Retinal pigment epithelial cell (primary cell): ENCODE measurements at regions not wholly inside any gene's neighbourhood (a gene's known extent, or its start where the extent isn't known, plus 50 kb on each side); places are given as distances from the start of the nearest gene placed in this dataset.
"Not testable (repeated sequence)": the region's sequence is repeated elsewhere in the genome, so short reads cannot be mapped to it uniquely, and the experiment has no call there.

Experiments
- DNase-seq: peaks from one replicate; pipeline ENCODE4 v3.0.0-alpha.2; 2010; ENCODE audit warnings: low read depth
- H3K4me3 ChIP-seq: 2 replicates; pipeline ENCODE4 v1.5.1; 2011; ENCODE audit warnings: mild to moderate bottlenecking, low read length, control low read depth, moderate library complexity
- TF ChIP-seq, protein P1 (sequence below): conservative IDR thresholded peaks from 2 replicates; pipeline ENCODE4 v1.5.1; 2011; ENCODE audit warnings: low read depth, low read length, control low read depth, inconsistent platforms

DNA sequence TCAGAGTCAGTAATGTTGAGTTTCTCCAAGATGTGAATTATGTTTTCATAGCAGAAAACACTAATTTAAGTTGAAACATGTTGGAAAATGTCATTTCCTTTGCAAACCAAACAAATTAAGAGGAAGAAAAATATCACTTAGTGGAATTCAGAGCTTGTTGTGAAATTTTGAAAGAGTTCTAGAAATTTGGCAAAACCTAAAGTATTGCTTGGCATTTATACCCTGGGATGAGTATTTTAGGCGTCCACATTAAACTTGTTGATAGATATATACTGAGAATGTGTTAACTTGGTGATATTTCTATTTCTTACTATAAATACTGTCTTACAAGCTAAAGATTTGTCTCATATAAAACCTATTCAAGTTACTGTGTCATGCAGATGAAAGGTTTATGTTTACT is 335.2 kb downstream of the NSUN3 start:
- H3K4me3 ChIP-seq: no peak overlapping the region
- TF ChIP-seq, protein P1, sequence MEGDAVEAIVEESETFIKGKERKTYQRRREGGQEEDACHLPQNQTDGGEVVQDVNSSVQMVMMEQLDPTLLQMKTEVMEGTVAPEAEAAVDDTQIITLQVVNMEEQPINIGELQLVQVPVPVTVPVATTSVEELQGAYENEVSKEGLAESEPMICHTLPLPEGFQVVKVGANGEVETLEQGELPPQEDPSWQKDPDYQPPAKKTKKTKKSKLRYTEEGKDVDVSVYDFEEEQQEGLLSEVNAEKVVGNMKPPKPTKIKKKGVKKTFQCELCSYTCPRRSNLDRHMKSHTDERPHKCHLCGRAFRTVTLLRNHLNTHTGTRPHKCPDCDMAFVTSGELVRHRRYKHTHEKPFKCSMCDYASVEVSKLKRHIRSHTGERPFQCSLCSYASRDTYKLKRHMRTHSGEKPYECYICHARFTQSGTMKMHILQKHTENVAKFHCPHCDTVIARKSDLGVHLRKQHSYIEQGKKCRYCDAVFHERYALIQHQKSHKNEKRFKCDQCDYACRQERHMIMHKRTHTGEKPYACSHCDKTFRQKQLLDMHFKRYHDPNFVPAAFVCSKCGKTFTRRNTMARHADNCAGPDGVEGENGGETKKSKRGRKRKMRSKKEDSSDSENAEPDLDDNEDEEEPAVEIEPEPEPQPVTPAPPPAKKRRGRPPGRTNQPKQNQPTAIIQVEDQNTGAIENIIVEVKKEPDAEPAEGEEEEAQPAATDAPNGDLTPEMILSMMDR: no peak

DNA sequence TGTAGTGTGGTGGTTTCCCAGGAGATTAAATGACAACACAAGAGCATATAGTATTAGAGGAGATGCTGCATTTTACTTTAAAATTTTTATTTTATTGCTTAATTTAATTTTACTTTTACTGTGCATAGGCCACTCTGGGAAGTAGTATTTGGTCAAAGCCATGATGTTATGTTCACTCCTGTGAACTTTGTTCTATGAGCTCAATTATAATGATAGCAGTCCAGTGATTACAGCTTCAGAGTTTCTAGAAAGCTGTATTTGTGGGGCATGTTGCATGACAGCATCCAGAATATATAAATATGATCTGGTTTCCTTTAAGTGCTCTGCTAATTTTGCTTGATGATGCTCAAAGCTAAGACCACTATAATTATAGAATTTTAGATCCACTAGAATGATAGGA is 338.6 kb downstream of the NSUN3 start:
- DNase-seq: no peak
- TF ChIP-seq, protein P1: no peak
- no peak overlapping the region for H3K4me3 ChIP-seq

More for the DNA sequence above, 335.2 kb downstream of the NSUN3 start:
- no peak for DNase-seq

DNA sequence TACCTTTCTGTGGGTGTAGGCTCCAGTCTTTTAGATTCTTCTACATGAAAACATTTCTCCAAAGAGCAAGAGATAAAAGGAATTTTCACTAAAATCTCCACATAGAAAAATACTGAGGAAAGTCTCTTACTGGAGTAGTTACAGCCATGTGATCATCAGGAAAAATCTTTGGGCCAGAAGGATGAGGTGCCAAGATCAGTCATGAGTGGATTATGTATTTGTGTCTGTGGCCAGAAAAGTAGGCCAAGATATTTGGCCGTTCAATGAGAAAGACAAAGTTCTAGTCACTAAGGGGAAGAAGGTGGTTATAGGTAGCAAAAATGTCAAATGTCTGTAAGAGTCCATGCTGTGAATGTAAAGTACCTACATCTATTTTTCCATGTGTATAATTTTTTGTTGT is 339.3 kb downstream of the NSUN3 start:
- no peak for DNase-seq

DNA sequence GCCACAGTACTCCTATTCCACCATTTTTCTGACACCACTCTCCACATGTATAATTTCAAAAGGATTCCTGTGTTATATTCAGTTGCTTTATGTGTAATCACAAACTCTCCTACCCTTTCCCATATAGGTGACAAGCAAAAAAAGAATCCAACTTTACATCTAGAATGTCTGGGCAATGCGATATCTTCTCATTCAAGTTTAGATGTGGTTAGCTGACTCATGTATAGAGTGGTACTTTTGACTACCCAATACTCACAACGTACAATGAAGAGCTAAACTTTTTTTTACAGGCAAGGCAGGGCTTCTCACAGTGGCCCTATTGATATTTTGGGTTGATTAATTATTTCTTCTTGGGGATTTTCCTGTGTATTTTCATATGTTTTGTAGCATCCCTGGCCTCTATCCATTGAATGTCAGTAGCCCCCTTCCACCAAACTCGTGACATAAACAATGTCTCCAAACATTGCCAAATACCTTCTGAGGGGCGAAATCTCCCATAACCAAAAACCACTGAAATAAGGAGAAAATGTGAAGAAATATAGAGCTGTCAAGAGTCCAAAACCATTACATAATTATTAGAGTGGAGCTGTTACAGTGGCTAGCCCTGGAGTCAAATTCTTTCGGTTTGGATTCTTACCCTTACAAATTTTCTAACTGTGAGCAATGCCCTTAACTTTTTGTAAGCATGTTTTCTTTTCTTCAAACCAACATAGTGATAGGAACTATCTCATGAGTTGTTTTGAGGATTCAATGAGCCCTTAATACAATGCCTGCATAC is 342.6 kb downstream of the NSUN3 start:
- no peak for DNase-seq
- TF ChIP-seq, protein P1: no peak
- no peak overlapping the region for H3K4me3 ChIP-seq

More for the DNA sequence above, 339.3 kb downstream of the NSUN3 start:
- TF ChIP-seq, protein P1: no peak
- H3K4me3 ChIP-seq: no peak overlapping the region

DNA sequence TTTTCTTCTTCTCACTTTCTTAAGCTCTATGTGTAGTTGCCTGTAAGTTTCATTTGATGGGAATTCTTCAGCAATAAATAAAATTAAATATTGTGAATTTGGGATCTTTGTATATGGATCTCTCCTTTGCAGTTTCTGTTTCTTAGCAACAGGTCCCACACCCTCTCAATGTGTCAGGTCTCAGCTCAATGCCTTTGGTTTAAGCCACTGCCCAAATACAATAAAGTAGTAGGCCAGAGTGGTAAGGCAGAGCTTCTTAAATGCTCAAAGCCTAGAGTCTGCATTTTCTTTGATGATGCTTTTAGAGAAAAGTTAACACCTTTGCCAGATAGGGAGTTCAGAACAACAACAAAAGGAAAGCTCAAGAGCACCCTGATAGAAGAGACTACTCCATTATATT is 343.7 kb downstream of the NSUN3 start:
- no peak for DNase-seq
- H3K4me3 ChIP-seq: no peak overlapping the region
- TF ChIP-seq, protein P1: no peak

DNA sequence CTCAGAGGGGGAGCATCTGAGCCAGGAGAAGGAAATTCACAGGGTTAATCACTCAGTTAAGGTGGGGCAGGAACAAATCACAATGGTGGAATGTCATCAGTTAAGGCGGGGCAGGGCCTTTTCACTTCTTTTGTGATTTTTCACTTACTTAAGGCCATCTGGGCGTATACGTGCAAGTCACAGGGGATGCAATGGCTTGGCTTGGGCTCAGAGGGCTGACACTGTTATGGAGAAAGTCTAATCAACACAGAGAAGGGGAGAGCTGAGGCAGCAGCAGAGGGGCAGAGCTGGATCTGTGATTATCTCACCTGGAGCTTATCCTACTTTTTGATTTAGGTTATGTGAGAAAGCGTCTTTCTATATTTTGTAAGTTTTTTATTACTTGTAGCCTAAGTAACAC is 350.1 kb downstream of the NSUN3 start:
- H3K4me3 ChIP-seq, DNase-seq: not testable (repeated sequence)

DNA sequence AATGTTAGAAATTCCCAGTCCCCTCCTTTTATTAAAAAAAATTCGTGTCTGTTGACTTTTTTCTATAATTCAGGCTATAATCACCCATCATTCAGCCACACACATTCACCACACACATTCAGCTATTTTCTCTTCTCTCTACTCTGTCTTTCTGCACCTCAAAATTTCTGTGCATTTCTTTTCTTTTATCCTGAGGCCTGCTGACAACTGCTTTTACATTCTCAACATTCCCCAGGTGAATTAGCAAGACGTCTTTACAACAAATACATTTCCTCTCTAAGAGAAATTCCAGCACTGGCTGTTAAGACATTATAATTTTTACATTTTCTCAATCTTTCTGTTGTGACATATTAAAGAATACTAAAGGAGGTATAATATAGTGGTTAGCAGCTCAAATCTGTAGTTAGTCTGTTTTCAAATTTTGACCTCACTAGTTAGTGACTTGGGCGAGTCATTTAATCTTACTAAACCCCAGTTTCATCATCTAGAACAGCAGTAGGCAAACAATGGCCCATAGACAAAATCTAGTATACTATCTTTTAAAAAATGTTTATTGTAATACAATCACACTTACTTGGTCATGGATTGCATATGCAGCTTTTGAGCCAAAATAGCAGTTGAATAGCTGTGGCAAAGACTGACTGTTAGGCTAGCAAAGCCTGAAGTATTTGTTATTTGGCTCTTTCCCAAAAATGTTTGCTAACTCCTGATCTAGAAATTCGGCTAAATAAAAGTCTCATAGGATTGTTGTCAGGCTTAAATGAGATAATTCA is 350.7 kb downstream of the NSUN3 start:
- TF ChIP-seq, protein P1: no peak
- no peak overlapping the region for H3K4me3 ChIP-seq
- DNase-seq: peak; percentile 58
